Esophagus squamous epithelium (tissue), 4 donors: ENCODE measurements at regions not wholly inside any gene's neighbourhood (a gene's known extent, or its start where the extent isn't known, plus 50 kb on each side); places are given as distances from the start of the nearest gene placed in this dataset.
"Not testable (repeated sequence)": the region's sequence is repeated elsewhere in the genome, so short reads cannot be mapped to it uniquely, and the experiment has no call there.

Source experiments
- POLR2A ChIP-seq, 4 donors: fragments of 450-650 bp; IDR thresholded peaks; one replicate each; pipeline ENCODE4 v1.6.1; 2017; ENCODE audit warnings: antibody characterized with exemption in 4 of 4, mild to moderate bottlenecking in 4 of 4, moderate library complexity in 3 of 4
- TF ChIP-seq, protein P1 (sequence below), 6 experiments: fragments of 450-650 bp in 4 of 6; fragments of 200-600 bp in 2 of 6; sonication (generic) in 2 of 6; IDR thresholded peaks; one replicate each; pipeline ENCODE4 v1.5.1; 2016 to 2019; ENCODE audit warnings: antibody characterized with exemption in 6 of 6, mild to moderate bottlenecking in 4 of 6, moderate library complexity in 4 of 6

DNA sequence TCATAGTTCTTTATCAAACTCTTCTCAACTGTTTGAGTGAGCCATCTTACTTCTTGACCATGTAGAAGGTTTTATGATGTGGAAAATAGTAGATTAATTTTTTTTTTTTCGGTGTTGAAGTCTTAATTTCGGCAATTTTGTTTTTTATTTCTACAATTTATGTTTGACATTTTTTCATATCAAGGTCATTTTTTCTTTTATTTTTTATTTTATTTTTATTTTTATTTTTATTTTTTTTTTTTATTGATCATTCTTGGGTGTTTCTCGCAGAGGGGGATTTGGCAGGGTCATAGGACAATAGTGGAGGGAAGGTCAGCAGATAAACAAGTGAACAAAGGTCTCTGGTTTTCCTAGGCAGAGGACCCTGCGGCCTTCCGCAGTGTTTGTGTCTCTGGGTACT lies 203.8 kb upstream of the CBLB start:
- TF ChIP-seq, protein P1, sequence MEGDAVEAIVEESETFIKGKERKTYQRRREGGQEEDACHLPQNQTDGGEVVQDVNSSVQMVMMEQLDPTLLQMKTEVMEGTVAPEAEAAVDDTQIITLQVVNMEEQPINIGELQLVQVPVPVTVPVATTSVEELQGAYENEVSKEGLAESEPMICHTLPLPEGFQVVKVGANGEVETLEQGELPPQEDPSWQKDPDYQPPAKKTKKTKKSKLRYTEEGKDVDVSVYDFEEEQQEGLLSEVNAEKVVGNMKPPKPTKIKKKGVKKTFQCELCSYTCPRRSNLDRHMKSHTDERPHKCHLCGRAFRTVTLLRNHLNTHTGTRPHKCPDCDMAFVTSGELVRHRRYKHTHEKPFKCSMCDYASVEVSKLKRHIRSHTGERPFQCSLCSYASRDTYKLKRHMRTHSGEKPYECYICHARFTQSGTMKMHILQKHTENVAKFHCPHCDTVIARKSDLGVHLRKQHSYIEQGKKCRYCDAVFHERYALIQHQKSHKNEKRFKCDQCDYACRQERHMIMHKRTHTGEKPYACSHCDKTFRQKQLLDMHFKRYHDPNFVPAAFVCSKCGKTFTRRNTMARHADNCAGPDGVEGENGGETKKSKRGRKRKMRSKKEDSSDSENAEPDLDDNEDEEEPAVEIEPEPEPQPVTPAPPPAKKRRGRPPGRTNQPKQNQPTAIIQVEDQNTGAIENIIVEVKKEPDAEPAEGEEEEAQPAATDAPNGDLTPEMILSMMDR (IDR thresholded peaks at IDR 0.05), result not testable (repeated sequence)
- not testable (repeated sequence) for TF ChIP-seq POLR2A (IDR thresholded peaks at IDR 0.05)
